ENCODE measurements at regions not wholly inside any gene's neighbourhood (a gene's known extent, or its start where the extent isn't known, plus 50 kb on each side); places are given as distances from the start of the nearest gene placed in this dataset.

GRCh38 chr20:52806918-52807317, 165.2 kb upstream of the TSHZ2 start:
- no peak overlapping the region for H3K9ac ChIP-seq (ENCODE audit: low read length in 5 of 5)

GRCh38 chr20:52805843-52806242, 166.3 kb upstream of the TSHZ2 start:
- Histone ChIP-seq H3K4me1 (ENCODE audit: control insufficient read depth in 5 of 5, insufficient read depth in 5 of 5, low read length in 5 of 5) (peaks cover 0 to 4% (median 2%) of the 10 kb centered on the region in 5 donors), H3K4me3 (ENCODE audit: low read depth in 1 of 5, low read length in 5 of 5) (no peak overlapping the region), H3K27me3 (ENCODE audit: control insufficient read depth in 5 of 5, insufficient read depth in 4 of 5, low read length in 5 of 5) (peaks cover 0 to 2% (median 0%) of the 10 kb centered on the region in 5 donors), H3K36me3 (ENCODE audit: control insufficient read depth in 5 of 5, insufficient read depth in 5 of 5, low read length in 5 of 5) (no peaks in the 10 kb centered on the region), H3K9me3 (ENCODE audit: control insufficient read depth in 5 of 5, low read length in 5 of 5) (no peaks in the 10 kb centered on the region), H3K27ac (ENCODE audit: low read depth, low read length) (no peak overlapping the region), H3K9ac (ENCODE audit: low read length in 5 of 5) (no peak overlapping the region)

More at GRCh38 chr20:52806918-52807317, 165.2 kb upstream of the TSHZ2 start:
- no peak overlapping the region for H3K27ac ChIP-seq (ENCODE audit: low read depth, low read length)
- H3K4me3 ChIP-seq (ENCODE audit: low read depth in 1 of 5, low read length in 5 of 5), result no peak overlapping the region
- no peaks in the 10 kb centered on the region for H3K9me3 ChIP-seq (ENCODE audit: control insufficient read depth in 5 of 5, low read length in 5 of 5)
- peaks cover 0 to 2% (median 0%) of the 10 kb centered on the region in 5 donors for H3K27me3 ChIP-seq (ENCODE audit: control insufficient read depth in 5 of 5, insufficient read depth in 4 of 5, low read length in 5 of 5)
- H3K4me1 ChIP-seq (ENCODE audit: control insufficient read depth in 5 of 5, insufficient read depth in 5 of 5, low read length in 5 of 5), result peaks cover 0 to 2% (median 0%) of the 10 kb centered on the region in 5 donors
- no peaks in the 10 kb centered on the region for H3K36me3 ChIP-seq (ENCODE audit: control insufficient read depth in 5 of 5, insufficient read depth in 5 of 5, low read length in 5 of 5)

GRCh38 chr20:52805296-52805571, 166.9 kb upstream of the TSHZ2 start:
- H3K36me3 ChIP-seq (ENCODE audit: control insufficient read depth in 5 of 5, insufficient read depth in 5 of 5, low read length in 5 of 5), result no peaks in the 10 kb centered on the region

GRCh38 chr20:52804497-52805295, 167.5 kb upstream of the TSHZ2 start:
- H3K9ac ChIP-seq (ENCODE audit: low read length in 5 of 5), result peak overlapping the region in 1 of 5 donors; percentile 60
- peaks cover 0 to 4% (median 2%) of the 10 kb centered on the region in 5 donors for H3K4me1 ChIP-seq (ENCODE audit: control insufficient read depth in 5 of 5, insufficient read depth in 5 of 5, low read length in 5 of 5)
- no peaks in the 10 kb centered on the region for H3K36me3 ChIP-seq (ENCODE audit: control insufficient read depth in 5 of 5, insufficient read depth in 5 of 5, low read length in 5 of 5)
- H3K9me3 ChIP-seq (ENCODE audit: control insufficient read depth in 5 of 5, low read length in 5 of 5), result no peaks in the 10 kb centered on the region
- peaks cover 0 to 2% (median 0%) of the 10 kb centered on the region in 5 donors for H3K27me3 ChIP-seq (ENCODE audit: control insufficient read depth in 5 of 5, insufficient read depth in 4 of 5, low read length in 5 of 5)
- no peak overlapping the region for H3K4me3 ChIP-seq (ENCODE audit: low read depth in 1 of 5, low read length in 5 of 5)
- H3K27ac ChIP-seq (ENCODE audit: low read depth, low read length), result no peak overlapping the region

More at GRCh38 chr20:52805296-52805571, 166.9 kb upstream of the TSHZ2 start:
- no peak overlapping the region for H3K27ac ChIP-seq (ENCODE audit: low read depth, low read length)
- no peaks in the 10 kb centered on the region for H3K9me3 ChIP-seq (ENCODE audit: control insufficient read depth in 5 of 5, low read length in 5 of 5)
- no peak overlapping the region for H3K9ac ChIP-seq (ENCODE audit: low read length in 5 of 5)
- no peak overlapping the region for H3K4me3 ChIP-seq (ENCODE audit: low read depth in 1 of 5, low read length in 5 of 5)
- peaks cover 0 to 4% (median 2%) of the 10 kb centered on the region in 5 donors for H3K4me1 ChIP-seq (ENCODE audit: control insufficient read depth in 5 of 5, insufficient read depth in 5 of 5, low read length in 5 of 5)
- peaks cover 0 to 2% (median 0%) of the 10 kb centered on the region in 5 donors for H3K27me3 ChIP-seq (ENCODE audit: control insufficient read depth in 5 of 5, insufficient read depth in 4 of 5, low read length in 5 of 5)

GRCh38 chr20:52801628-52802006, 170.5 kb upstream of the TSHZ2 start:
- peaks cover 0 to 4% (median 2%) of the 10 kb centered on the region in 5 donors for H3K4me1 ChIP-seq (ENCODE audit: control insufficient read depth in 5 of 5, insufficient read depth in 5 of 5, low read length in 5 of 5)
- no peaks in the 10 kb centered on the region for H3K27me3 ChIP-seq (ENCODE audit: control insufficient read depth in 5 of 5, insufficient read depth in 4 of 5, low read length in 5 of 5)
- H3K36me3 ChIP-seq (ENCODE audit: control insufficient read depth in 5 of 5, insufficient read depth in 5 of 5, low read length in 5 of 5), result no peaks in the 10 kb centered on the region
- no peaks in the 10 kb centered on the region for H3K9me3 ChIP-seq (ENCODE audit: control insufficient read depth in 5 of 5, low read length in 5 of 5)
- H3K9ac ChIP-seq (ENCODE audit: low read length in 5 of 5), result no peak overlapping the region
- no peak overlapping the region for H3K4me3 ChIP-seq (ENCODE audit: low read depth in 1 of 5, low read length in 5 of 5)
- no peak overlapping the region for H3K27ac ChIP-seq (ENCODE audit: low read depth, low read length)

GRCh38 chr20:52800734-52801627, 171.2 kb upstream of the TSHZ2 start:
- Histone ChIP-seq H3K27me3 (ENCODE audit: control insufficient read depth in 5 of 5, insufficient read depth in 4 of 5, low read length in 5 of 5) (no peaks in the 10 kb centered on the region), H3K27ac (ENCODE audit: low read depth, low read length) (no peak overlapping the region), H3K4me3 (ENCODE audit: low read depth in 1 of 5, low read length in 5 of 5) (no peak overlapping the region), H3K9ac (ENCODE audit: low read length in 5 of 5) (no peak overlapping the region), H3K36me3 (ENCODE audit: control insufficient read depth in 5 of 5, insufficient read depth in 5 of 5, low read length in 5 of 5) (no peaks in the 10 kb centered on the region), H3K4me1 (ENCODE audit: control insufficient read depth in 5 of 5, insufficient read depth in 5 of 5, low read length in 5 of 5) (peaks cover 0 to 4% (median 2%) of the 10 kb centered on the region in 5 donors), H3K9me3 (ENCODE audit: control insufficient read depth in 5 of 5, low read length in 5 of 5) (no peaks in the 10 kb centered on the region)

- Histone ChIP-seq H3K4me1 (ENCODE audit: control insufficient read depth in 5 of 5, insufficient read depth in 5 of 5, low read length in 5 of 5) (peaks cover 0 to 4% (median 0%) of the 10 kb centered on the region in 5 donors), H3K27me3 (ENCODE audit: control insufficient read depth in 5 of 5, insufficient read depth in 4 of 5, low read length in 5 of 5) (no peaks in the 10 kb centered on the region), H3K4me3 (ENCODE audit: low read depth in 1 of 5, low read length in 5 of 5) (no peak overlapping the region), H3K27ac (ENCODE audit: low read depth, low read length) (no peak overlapping the region), H3K9ac (ENCODE audit: low read length in 5 of 5) (no peak overlapping the region), H3K9me3 (ENCODE audit: control insufficient read depth in 5 of 5, low read length in 5 of 5) (no peaks in the 10 kb centered on the region), H3K36me3 (ENCODE audit: control insufficient read depth in 5 of 5, insufficient read depth in 5 of 5, low read length in 5 of 5) (no peaks in the 10 kb centered on the region)
Observed at GRCh38 chr20:52799130-52799529, 173.0 kb upstream of the TSHZ2 start.

GRCh38 chr20:52798124-52798523, 174.0 kb upstream of the TSHZ2 start:
- no peaks in the 10 kb centered on the region for H3K27me3 ChIP-seq (ENCODE audit: control insufficient read depth in 5 of 5, insufficient read depth in 4 of 5, low read length in 5 of 5)
- H3K36me3 ChIP-seq (ENCODE audit: control insufficient read depth in 5 of 5, insufficient read depth in 5 of 5, low read length in 5 of 5), result no peaks in the 10 kb centered on the region
- H3K27ac ChIP-seq (ENCODE audit: low read depth, low read length), result no peak overlapping the region
- H3K4me3 ChIP-seq (ENCODE audit: low read depth in 1 of 5, low read length in 5 of 5), result no peak overlapping the region
- H3K9me3 ChIP-seq (ENCODE audit: control insufficient read depth in 5 of 5, low read length in 5 of 5), result no peaks in the 10 kb centered on the region
- peaks cover 0 to 4% (median 0%) of the 10 kb centered on the region in 5 donors for H3K4me1 ChIP-seq (ENCODE audit: control insufficient read depth in 5 of 5, insufficient read depth in 5 of 5, low read length in 5 of 5)
- no peak overlapping the region for H3K9ac ChIP-seq (ENCODE audit: low read length in 5 of 5)

GRCh38 chr20:52794853-52795252, 177.3 kb upstream of the TSHZ2 start:
- Histone ChIP-seq H3K4me1 (ENCODE audit: control insufficient read depth in 5 of 5, insufficient read depth in 5 of 5, low read length in 5 of 5) (no peaks in the 10 kb centered on the region), H3K9ac (ENCODE audit: low read length in 5 of 5) (no peak overlapping the region), H3K27me3 (ENCODE audit: control insufficient read depth in 5 of 5, insufficient read depth in 4 of 5, low read length in 5 of 5) (no peaks in the 10 kb centered on the region)

More at GRCh38 chr20:52794853-52795252, 177.3 kb upstream of the TSHZ2 start:
- H3K9me3 ChIP-seq (ENCODE audit: control insufficient read depth in 5 of 5, low read length in 5 of 5), result no peaks in the 10 kb centered on the region
- no peak overlapping the region for H3K4me3 ChIP-seq (ENCODE audit: low read depth in 1 of 5, low read length in 5 of 5)
- H3K27ac ChIP-seq (ENCODE audit: low read depth, low read length), result no peak overlapping the region
- H3K36me3 ChIP-seq (ENCODE audit: control insufficient read depth in 5 of 5, insufficient read depth in 5 of 5, low read length in 5 of 5), result no peaks in the 10 kb centered on the region

All from subcutaneous abdominal adipose tissue (tissue), 5 donors.